ENCODE measurements at regions not wholly inside any gene's neighbourhood (a gene's known extent, or its start where the extent isn't known, plus 50 kb on each side); places are given as distances from the start of the nearest gene placed in this dataset.

- Histone ChIP-seq H3K9me3 (ENCODE audit: insufficient read depth, low read depth) (no peaks in the 10 kb centered on the region), H3K4me3 (no peak overlapping the region), H3K4me2 (no peak overlapping the region), H3K79me2 (ENCODE audit: low read depth) (no peaks in the 10 kb centered on the region), H3K36me3 (ENCODE audit: low read depth) (no peaks in the 10 kb centered on the region), H3F3A (ENCODE audit: insufficient read depth, low read depth) (no peaks in the 10 kb centered on the region), H4K20me1 (ENCODE audit: insufficient read depth) (no peaks in the 10 kb centered on the region), H3K4me1 (replicated peaks; ENCODE audit: insufficient read depth) (no peaks in the 10 kb centered on the region), H3K27me3 (ENCODE audit: insufficient read depth, low read depth) (no peaks in the 10 kb centered on the region), H2AFZ (no peak overlapping the region), H3K9me2 (ENCODE audit: insufficient read depth) (no peaks in the 10 kb centered on the region), H3K27ac (no peak overlapping the region)
- no peak for TF ChIP-seq EZH2 (IDR thresholded peaks at IDR 0.05; ENCODE audit: low read depth)
- TF ChIP-seq CTCF (conservative IDR thresholded peaks at IDR 0.05) = no peak
- BruUV-seq (replicated peaks) = no TSS peak
- ChIA-PET POLR2A (ENCODE audit: unreplicated experiment) (no interaction called here), CTCF (no interaction called here)
- DNase-seq = no peak
- intact Hi-C loops (cut with micrococcal nuclease; ENCODE audit: unreplicated experiment) = no loop called here
Observed at GRCh38 chr6:126524811-126525326, 185.0 kb downstream of the CENPW start.

DNA sequence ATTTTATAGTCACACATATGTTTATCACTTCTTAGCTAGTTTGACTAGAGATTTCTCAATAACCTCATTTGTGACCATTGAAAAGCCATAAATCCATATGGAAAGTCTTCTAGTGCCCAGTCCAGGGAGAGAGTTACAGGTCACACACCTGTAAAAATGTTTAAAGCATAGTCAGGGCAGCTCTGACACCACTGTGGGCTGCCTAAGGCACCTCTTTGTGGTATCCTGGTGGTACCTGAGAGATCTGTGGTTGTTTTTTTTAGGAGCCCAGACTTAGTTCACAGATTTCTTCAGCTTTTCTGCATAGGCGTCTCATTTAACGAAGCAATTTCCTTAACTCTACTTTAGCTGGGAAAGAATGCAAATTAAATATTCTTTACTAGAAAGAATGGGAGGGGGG is 186.6 kb downstream of the CENPW start:
- Histone ChIP-seq H3F3A (ENCODE audit: insufficient read depth, low read depth) (no peaks in the 10 kb centered on the region), H3K4me3 (no peak overlapping the region), H4K20me1 (ENCODE audit: insufficient read depth) (no peaks in the 10 kb centered on the region), H3K79me2 (ENCODE audit: low read depth) (no peaks in the 10 kb centered on the region), H3K4me2 (no peak overlapping the region), H3K9me2 (ENCODE audit: insufficient read depth) (no peaks in the 10 kb centered on the region), H3K9me3 (ENCODE audit: insufficient read depth, low read depth) (peaks cover 3% of the 10 kb centered on the region; the same call in 1 of the 2 replicates), H3K27me3 (ENCODE audit: insufficient read depth, low read depth) (no peaks in the 10 kb centered on the region), H3K36me3 (ENCODE audit: low read depth) (no peaks in the 10 kb centered on the region), H3K4me1 (replicated peaks; ENCODE audit: insufficient read depth) (no peaks in the 10 kb centered on the region), H3K27ac (no peak overlapping the region), H2AFZ (0 out of 2 replicates have a peak overlapping the region, but pooled peaks have one; percentile 26)
- no TSS peak for BruUV-seq (replicated peaks)
- intact Hi-C loops (cut with micrococcal nuclease; ENCODE audit: unreplicated experiment) = no loop called here
- CTCF ChIA-PET = no interaction called here
- DNase-seq = no peak
- POLR2A ChIA-PET (ENCODE audit: unreplicated experiment) = no interaction called here
- no peak for TF ChIP-seq CTCF (conservative IDR thresholded peaks at IDR 0.05)
- no peak for TF ChIP-seq EZH2 (IDR thresholded peaks at IDR 0.05; ENCODE audit: low read depth)

DNA sequence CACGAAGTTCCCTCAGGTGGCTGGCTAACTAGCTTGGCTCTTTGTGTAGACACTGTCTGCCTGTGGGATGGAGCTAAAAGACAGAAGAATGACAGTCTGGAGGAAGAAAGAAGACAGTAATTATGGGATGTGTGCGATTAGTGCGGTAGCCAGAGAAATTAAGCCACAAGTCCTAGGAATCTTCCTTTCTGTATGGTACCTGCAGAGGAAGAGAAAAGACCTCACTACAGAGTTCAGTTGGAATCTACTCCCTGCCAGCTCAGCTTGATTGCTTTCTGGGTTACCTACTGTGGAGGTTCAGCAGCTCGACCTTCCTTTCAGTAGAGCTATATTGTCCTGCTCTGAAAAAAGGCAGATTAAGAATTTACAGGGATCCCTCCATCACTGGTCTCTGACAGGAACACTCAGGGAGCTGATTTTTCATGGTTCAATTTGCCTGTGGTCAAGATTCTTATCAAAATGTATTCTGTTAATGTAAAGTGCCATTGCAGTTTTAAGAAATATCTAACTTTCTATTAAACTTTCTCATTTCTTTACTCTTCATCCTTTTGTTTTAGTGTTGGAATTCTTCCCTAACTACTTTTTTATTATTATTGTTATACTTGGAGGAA is 187.2 kb downstream of the CENPW start:
- DNase-seq = no peak
- Histone ChIP-seq H3K9me2 (ENCODE audit: insufficient read depth) (no peaks in the 10 kb centered on the region), H3K4me3 (no peak overlapping the region), H3K27ac (no peak overlapping the region), H4K20me1 (ENCODE audit: insufficient read depth) (no peaks in the 10 kb centered on the region), H3F3A (ENCODE audit: insufficient read depth, low read depth) (no peaks in the 10 kb centered on the region), H3K4me1 (replicated peaks; ENCODE audit: insufficient read depth) (no peaks in the 10 kb centered on the region), H3K27me3 (ENCODE audit: insufficient read depth, low read depth) (no peaks in the 10 kb centered on the region), H2AFZ (peak overlapping the region; percentile 26; the same call in 1 of the 2 replicates), H3K79me2 (ENCODE audit: low read depth) (no peaks in the 10 kb centered on the region), H3K36me3 (ENCODE audit: low read depth) (no peaks in the 10 kb centered on the region), H3K4me2 (no peak overlapping the region), H3K9me3 (ENCODE audit: insufficient read depth, low read depth) (peaks cover 3% of the 10 kb centered on the region; the same call in 1 of the 2 replicates)
- TF ChIP-seq EZH2 (IDR thresholded peaks at IDR 0.05; ENCODE audit: low read depth) (no peak), CTCF (conservative IDR thresholded peaks at IDR 0.05) (no peak)
- POLR2A ChIA-PET (ENCODE audit: unreplicated experiment) = no interaction called here
- no TSS peak for BruUV-seq (replicated peaks)
- intact Hi-C loops (cut with micrococcal nuclease; ENCODE audit: unreplicated experiment) = no loop called here
- CTCF ChIA-PET = no interaction called here

All from PC-9 (cell line).